Liver (tissue), 8 donors: ENCODE measurements at regions not wholly inside any gene's neighbourhood (a gene's known extent, or its start where the extent isn't known, plus 50 kb on each side); places are given as distances from the start of the nearest gene placed in this dataset.

ENCODE experiments used
- DNase-seq: peaks from one replicate; pipeline ENCODE4 v3.0.0-alpha.2; 2017; ENCODE audit warnings: low spot score
- H3K27ac ChIP-seq, 2 donors: one replicate each; pipeline ENCODE4 v1.7.0; 2013; ENCODE audit warnings: inconsistent platforms in 2 of 2, low read length in 2 of 2, control low read depth in 1 of 2, low read depth in 1 of 2, mild to moderate bottlenecking in 1 of 2
- H3K27me3 ChIP-seq, 4 donors: one replicate each; pipeline versions ENCODE4 v1.6.1 to v1.7.0; 2013; ENCODE audit warnings: low read length in 3 of 4, inconsistent platforms in 1 of 4, mild to moderate bottlenecking in 1 of 4, moderate library complexity in 1 of 4; ENCODE audit not compliant: control insufficient read depth in 4 of 4, insufficient read depth in 4 of 4
- H3K36me3 ChIP-seq, 4 donors: one replicate each; pipeline versions ENCODE4 v1.6.1 to v1.7.0; 2013; ENCODE audit warnings: low read length in 3 of 4, mild to moderate bottlenecking in 3 of 4, low read depth in 1 of 4, moderate library complexity in 1 of 4; ENCODE audit not compliant: control insufficient read depth in 4 of 4, insufficient read depth in 3 of 4
- H3K4me1 ChIP-seq, 4 donors: one replicate each; pipeline versions ENCODE4 v1.6.1 to v1.7.0; 2013; ENCODE audit warnings: low read length in 3 of 4, mild to moderate bottlenecking in 3 of 4, moderate library complexity in 1 of 4; ENCODE audit not compliant: control insufficient read depth in 4 of 4, insufficient read depth in 4 of 4
- H3K4me3 ChIP-seq, 3 donors: one replicate each; pipeline versions ENCODE4 v1.6.1 to v1.7.0; 2013; ENCODE audit warnings: low read length in 3 of 3, control low read depth in 1 of 3, low read depth in 1 of 3, mild to moderate bottlenecking in 1 of 3
- H3K9ac ChIP-seq, 2 donors: one replicate each; pipeline ENCODE4 v1.7.0; 2013; ENCODE audit warnings: low read length in 2 of 2, mild to moderate bottlenecking in 2 of 2, moderate library complexity in 2 of 2, control low read depth in 1 of 2, low read depth in 1 of 2
- H3K9me3 ChIP-seq, 4 donors: one replicate each; pipeline versions ENCODE4 v1.6.1 to v1.7.0; 2013; ENCODE audit warnings: low read length in 3 of 4; ENCODE audit not compliant: control insufficient read depth in 4 of 4
- CTCF ChIP-seq: fragments of 150-350 bp; IDR thresholded peaks from 2 replicates; pipeline ENCODE4 v1.5.1; 2017; ENCODE audit warnings: improper control_type of control experiment, low read depth, low read length; ENCODE audit not compliant: missing input control
- EGR1 ChIP-seq, 2 donors: IDR thresholded peaks; 2 replicates each; pipeline ENCODE4 v1.6.1; 2016 to 2018; ENCODE audit warnings: antibody characterized with exemption in 2 of 2, low read depth in 2 of 2
- FOXA2 ChIP-seq: IDR thresholded peaks from 2 replicates; pipeline ENCODE4 v1.6.1; 2016; ENCODE audit warnings: antibody characterized with exemption
- GABPA ChIP-seq, 2 donors: IDR thresholded peaks in 1 of 2; conservative IDR thresholded peaks in 1 of 2; 2 replicates each; pipeline ENCODE4 v1.6.1; 2016; ENCODE audit warnings: antibody characterized with exemption in 2 of 2, mild to moderate bottlenecking in 1 of 2, moderate library complexity in 1 of 2
- HNF4G ChIP-seq: IDR thresholded peaks from 2 replicates; pipeline ENCODE4 v1.6.1; 2016; ENCODE audit warnings: antibody characterized with exemption
- MAX ChIP-seq: IDR thresholded peaks from 2 replicates; pipeline ENCODE4 v1.6.1; 2016; ENCODE audit warnings: antibody characterized with exemption
- NR2F2 ChIP-seq: IDR thresholded peaks from 2 replicates; pipeline ENCODE4 v1.6.1; 2016; ENCODE audit warnings: antibody characterized with exemption
- RAD21 ChIP-seq, 2 donors: IDR thresholded peaks; 2 replicates each; pipeline ENCODE4 v1.6.1; 2016; ENCODE audit warnings: antibody characterized with exemption in 2 of 2, mild to moderate bottlenecking in 2 of 2
- RXRA ChIP-seq, 2 donors: IDR thresholded peaks; 2 replicates each; pipeline ENCODE4 v1.6.1; 2017 to 2018; ENCODE audit warnings: antibody characterized with exemption in 2 of 2, mild to moderate bottlenecking in 1 of 2
- TAF1 ChIP-seq: conservative IDR thresholded peaks from 2 replicates; pipeline ENCODE4 v1.6.1; 2016; ENCODE audit warnings: antibody characterized with exemption, mild to moderate bottlenecking
- YY1 ChIP-seq: IDR thresholded peaks from 2 replicates; pipeline ENCODE4 v1.6.1; 2016; ENCODE audit warnings: antibody characterized with exemption, mild to moderate bottlenecking
- WGBS: extraction: QIAGEN DNeasy Blood & Tissue Kit; methylation state at CpG from one replicate; pipeline ENCODE4 v1.1.7; 2013; 5-methylcytosine and 5-hydroxymethylcytosine counted together
- TF ChIP-seq, protein P1 (sequence below): IDR thresholded peaks from 2 replicates; pipeline ENCODE4 v1.6.1; 2016; ENCODE audit warnings: antibody characterized with exemption, mild to moderate bottlenecking
- TF ChIP-seq, protein P2 (sequence below): IDR thresholded peaks from 2 replicates; pipeline ENCODE4 v1.6.1; 2016; ENCODE audit warnings: antibody characterized with exemption
- donor health status: healthy.
- donor health status: healthy.
- donor health status: healthy.
- donor health status: healthy.
- donor health status: healthy.

DNA sequence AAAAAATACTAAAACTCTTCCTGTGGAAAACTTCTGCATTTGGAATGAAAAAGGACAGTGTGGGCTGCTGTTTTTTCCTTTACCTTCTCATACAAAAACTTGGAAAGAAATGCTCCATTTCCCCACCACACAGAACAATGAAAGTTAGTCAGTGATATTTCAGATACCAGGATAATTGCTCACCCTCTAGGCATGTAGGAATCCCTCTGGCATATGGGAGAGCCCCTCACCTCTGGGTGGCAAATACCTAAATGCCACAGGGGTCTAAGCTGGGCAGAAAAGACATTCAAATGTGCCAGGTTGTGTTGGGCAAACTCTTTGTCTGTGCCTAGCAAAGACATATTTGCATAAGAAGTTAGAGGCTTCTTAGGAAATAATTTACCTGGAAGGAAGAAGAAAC is 560.3 kb upstream of the NR2F2 start:
- no peak overlapping the region for H3K9ac ChIP-seq
- DNase-seq: no peak
- no peak overlapping the region for H3K4me3 ChIP-seq
- no peaks in the 10 kb centered on the region for H3K4me1 ChIP-seq
- H3K27me3 ChIP-seq: no peaks in the 10 kb centered on the region
- TF ChIP-seq RAD21 (IDR thresholded peaks at IDR 0.05) (no peak), CTCF (no peak), HNF4G (no peak), GABPA (IDR thresholded peaks at IDR 0.05 in 1 of 2, conservative IDR thresholded peaks at IDR 0.05 in 1 of 2) (no peak), FOXA2 (no peak), YY1 (no peak), NR2F2 (no peak), RXRA (IDR thresholded peaks at IDR 0.05) (no peak)
- TF ChIP-seq, protein P1, sequence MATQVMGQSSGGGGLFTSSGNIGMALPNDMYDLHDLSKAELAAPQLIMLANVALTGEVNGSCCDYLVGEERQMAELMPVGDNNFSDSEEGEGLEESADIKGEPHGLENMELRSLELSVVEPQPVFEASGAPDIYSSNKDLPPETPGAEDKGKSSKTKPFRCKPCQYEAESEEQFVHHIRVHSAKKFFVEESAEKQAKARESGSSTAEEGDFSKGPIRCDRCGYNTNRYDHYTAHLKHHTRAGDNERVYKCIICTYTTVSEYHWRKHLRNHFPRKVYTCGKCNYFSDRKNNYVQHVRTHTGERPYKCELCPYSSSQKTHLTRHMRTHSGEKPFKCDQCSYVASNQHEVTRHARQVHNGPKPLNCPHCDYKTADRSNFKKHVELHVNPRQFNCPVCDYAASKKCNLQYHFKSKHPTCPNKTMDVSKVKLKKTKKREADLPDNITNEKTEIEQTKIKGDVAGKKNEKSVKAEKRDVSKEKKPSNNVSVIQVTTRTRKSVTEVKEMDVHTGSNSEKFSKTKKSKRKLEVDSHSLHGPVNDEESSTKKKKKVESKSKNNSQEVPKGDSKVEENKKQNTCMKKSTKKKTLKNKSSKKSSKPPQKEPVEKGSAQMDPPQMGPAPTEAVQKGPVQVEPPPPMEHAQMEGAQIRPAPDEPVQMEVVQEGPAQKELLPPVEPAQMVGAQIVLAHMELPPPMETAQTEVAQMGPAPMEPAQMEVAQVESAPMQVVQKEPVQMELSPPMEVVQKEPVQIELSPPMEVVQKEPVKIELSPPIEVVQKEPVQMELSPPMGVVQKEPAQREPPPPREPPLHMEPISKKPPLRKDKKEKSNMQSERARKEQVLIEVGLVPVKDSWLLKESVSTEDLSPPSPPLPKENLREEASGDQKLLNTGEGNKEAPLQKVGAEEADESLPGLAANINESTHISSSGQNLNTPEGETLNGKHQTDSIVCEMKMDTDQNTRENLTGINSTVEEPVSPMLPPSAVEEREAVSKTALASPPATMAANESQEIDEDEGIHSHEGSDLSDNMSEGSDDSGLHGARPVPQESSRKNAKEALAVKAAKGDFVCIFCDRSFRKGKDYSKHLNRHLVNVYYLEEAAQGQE: no peak
- H3K36me3 ChIP-seq: no peaks in the 10 kb centered on the region
- no peak overlapping the region for H3K27ac ChIP-seq
- H3K9me3 ChIP-seq: no peaks in the 10 kb centered on the region

DNA sequence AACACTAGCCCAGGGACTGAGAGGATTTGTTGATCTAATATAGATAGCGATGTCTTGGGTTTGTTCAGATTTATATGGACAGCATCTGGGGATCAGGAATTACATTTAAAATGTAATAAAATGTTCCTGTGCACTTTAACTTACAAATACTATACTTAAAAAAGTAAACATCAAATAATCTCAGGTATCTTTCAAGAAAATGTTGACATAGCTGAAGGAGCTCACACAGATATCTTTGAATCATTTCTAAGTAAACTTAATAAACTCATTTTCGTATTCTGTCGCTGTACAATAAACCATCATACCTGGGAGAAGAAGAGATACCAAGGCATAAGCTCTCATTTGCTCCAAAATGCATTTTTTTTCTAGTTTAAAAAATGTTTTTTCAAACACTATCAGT is 557.5 kb upstream of the NR2F2 start:
- H3K9ac ChIP-seq: no peak overlapping the region
- no peaks in the 10 kb centered on the region for H3K36me3 ChIP-seq
- no peak for TF ChIP-seq GABPA (IDR thresholded peaks at IDR 0.05 in 1 of 2, conservative IDR thresholded peaks at IDR 0.05 in 1 of 2)
- TF ChIP-seq EGR1 (IDR thresholded peaks at IDR 0.05; ENCODE audit: low read depth in 2 of 2): no peak
- TF ChIP-seq MAX: no peak
- TF ChIP-seq TAF1: no peak
- TF ChIP-seq, protein P2, sequence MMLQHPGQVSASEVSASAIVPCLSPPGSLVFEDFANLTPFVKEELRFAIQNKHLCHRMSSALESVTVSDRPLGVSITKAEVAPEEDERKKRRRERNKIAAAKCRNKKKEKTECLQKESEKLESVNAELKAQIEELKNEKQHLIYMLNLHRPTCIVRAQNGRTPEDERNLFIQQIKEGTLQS: no peak
- TF ChIP-seq CTCF: no peak
- DNase-seq: no peak
- WGBS: 88% methylated on average over 3 of the region's 3 CpGs
- H3K9me3 ChIP-seq: no peaks in the 10 kb centered on the region
- H3K4me3 ChIP-seq: no peak overlapping the region
- H3K27me3 ChIP-seq: no peaks in the 10 kb centered on the region
- no peak overlapping the region for H3K27ac ChIP-seq
- no peaks in the 10 kb centered on the region for H3K4me1 ChIP-seq
